ENCODE measurements at regions not wholly inside any gene's neighbourhood (a gene's known extent, or its start where the extent isn't known, plus 50 kb on each side); places are given as distances from the start of the nearest gene placed in this dataset.
"Not testable (repeated sequence)": the region's sequence is repeated elsewhere in the genome, so short reads cannot be mapped to it uniquely, and the experiment has no call there.

DNA sequence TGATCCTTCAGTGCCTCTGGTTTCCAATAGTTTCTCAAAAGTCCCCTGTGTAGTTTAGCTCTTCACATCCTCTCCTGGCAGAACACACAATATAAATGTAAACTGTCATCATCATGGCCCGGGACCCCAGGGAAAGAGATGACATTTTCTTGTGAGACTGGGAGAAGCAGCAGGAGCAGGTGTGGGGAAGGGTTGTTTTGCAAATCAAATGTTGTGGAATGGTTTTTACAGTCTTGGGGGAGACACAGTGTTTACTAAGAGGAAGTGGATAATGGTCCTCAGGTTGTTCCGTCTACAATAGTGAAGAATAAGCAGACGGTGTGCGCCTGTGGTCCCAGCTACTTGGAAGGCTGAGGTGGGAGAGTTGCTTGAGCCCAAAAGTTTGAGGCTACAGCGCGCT is 159.1 kb downstream of the SEC23IP start:
- no peak for DNase-seq

DNA sequence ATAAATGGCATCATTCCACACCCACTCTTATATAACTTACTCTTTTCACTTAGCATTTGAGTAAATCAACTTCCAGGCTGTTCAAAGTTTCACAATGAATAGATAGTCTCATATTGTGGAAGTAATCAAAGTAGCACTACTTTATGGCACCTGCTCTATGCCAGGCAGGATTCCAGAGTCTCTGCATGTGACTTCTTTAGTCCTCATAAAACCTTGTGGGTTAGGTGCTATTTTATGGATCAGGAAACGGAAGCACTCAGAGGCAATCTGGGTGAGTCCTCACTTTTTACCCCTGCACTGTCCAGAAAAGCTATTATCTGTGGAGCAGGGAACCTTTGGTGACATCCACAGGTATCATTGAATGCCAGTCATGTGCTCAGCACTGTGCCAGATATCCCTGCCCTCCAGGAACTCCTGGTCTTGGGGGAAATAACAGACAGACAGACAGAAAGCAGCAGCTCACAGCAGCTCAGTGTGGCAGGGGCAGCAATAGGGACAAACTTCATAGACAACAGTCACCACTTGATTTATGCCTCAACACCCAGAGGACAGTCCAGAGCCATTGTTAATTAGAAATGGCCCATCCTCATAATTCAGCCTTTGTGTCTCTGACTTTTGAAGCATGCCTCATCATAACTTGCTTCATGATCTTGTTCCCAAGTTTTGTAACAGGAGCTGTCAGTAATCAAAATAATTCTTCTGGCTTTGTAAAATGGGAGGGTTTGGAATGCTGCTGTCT is 160.6 kb downstream of the SEC23IP start:
- DNase-seq = no peak

DNA sequence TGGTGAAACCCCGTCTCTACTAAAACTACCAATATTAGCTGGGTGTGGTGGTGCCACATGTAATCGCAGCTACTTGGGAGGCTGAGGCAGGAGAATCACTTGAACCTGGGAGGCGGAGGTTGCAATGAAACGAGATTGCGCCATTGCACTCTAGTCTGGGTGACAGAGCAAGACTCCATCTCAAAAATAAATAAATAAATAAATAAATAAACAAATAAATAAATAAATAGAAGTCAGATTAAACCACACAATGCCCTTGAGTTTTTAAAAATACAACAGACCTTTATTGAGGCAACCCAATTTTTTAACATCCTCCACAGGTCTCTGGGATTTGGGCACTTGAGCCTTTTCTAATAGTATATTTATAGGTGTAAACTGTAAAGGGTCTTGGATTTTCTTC is 167.3 kb downstream of the SEC23IP start:
- DNase-seq = not testable (repeated sequence)

DNA sequence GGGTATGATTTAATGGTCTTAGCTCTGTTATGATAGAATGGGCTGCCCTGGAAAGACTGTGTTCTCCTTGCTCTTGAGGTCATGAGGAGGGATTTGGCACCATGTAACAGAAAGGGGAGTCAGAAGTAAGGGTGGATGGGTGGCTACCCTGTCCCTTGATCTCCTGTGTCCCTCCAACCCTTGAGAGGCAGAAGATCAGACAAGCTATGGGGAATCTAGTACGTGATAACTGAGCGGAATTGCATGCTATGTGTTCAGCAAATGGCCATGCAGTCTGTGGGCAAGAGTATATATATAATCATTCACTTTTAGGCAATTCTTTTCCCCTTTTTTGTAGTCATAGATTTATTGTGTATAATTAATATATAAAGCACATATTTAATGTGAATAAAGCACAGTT is 174.9 kb downstream of the SEC23IP start:
- DNase-seq = no peak

DNA sequence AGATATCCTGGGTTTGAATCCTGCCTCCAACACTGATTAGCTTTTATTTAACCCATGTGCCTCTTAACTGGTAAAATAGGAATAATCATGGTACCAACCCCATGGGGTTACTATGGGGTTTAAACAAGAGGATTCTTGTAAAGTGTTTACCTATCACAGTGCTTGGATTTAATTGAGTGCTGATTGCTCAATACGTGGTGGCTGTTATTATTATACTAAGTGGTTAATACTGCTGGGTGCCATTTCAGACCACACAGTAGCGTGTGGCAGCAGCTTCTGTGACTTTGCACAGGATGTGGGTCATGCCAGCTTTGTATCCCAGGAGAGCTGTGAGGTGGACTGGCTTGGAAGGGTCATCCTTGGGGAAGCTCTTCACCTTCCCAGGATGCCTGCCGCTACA is 177.2 kb downstream of the SEC23IP start:
- no peak for DNase-seq

DNA sequence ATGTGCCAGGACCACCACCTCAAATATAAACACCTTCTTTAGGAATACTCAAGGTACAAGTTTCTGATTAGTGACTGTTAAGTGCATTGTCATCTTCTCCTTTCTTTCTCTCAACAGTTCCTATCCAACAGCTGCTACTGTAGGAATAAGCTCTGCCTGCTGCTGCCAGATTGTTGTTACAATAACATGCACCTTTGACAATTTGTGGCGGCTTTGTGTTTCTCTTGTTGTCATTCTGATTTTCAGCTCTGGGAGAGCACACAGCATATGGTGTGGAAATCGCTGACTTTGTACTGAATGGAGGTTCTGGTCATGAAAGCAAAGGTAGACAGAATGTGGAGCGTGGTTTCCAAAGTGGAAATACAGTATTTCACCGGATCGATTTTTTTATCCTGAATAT is 182.8 kb downstream of the SEC23IP start:
- DNase-seq = no peak

DNA sequence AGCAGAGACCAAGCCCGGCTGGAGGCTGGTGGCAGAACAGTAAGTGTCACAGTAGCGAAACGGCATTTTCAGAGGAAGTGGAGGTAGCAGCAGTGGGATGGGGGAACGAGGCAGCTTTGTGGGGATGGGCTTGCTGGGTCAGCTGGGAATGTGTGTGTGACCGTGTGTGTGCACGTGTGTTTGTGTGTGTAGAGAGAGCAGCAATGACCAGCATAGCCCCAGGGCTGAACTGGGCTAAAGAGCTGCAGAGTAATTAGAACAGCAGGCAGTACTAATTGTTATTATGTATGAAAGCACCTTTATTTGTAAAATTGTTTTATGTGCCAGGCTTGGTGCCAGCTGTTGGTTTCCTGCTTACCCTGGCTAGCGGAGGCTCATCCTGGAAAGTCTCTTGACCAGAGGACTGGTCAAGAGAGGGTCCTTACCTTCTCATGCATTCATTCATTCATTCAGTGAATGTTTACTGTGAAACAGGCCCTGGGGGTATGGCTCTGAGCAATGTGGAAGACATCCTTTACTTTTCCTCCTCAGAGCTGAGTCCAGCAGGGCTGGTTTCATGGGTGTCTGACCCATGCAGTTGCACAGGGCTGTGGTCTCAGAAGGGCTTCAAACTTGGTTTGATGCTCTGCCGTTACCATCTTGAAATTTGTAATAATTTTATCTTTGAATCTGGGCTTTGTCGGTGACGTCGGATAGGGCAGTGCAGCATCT is 184.6 kb downstream of the SEC23IP start:
- no peak for DNase-seq

DNA sequence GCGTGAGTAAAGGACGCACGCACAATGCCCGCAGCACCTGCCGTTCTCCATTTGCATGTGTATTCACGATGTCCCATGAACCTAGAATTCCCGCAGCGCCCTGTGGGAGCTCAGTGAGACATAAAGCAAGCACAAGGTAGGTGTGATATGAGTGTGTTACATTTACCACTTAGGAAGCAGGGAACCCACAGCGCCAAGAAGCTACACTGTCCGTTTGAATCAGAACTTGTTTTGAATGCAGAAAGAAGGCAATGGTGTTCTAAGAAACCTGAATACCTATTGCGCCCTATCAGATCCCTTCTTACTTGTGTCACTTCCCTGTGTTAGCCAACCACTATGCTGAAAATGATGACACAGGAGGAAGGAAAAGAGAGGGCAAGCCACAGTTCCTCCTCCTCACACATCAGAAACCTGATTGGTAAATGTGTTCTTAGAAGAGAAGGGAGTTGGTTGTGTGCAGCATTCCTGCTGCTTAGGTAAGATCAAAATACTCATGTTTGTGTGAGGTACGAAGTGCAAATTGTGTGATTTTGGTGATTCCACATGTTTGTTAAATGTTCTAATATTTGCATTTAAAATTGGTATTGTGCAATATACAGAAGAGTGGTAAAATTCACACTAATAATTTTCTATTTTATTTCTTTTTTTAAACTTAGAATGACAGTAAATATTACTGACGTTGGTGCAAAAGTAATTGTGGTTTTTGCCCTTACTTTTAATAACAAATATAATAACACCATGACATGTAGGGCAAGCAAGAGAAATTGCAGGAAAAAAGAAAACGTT is 185.4 kb downstream of the SEC23IP start:
- no peak for DNase-seq

DNA sequence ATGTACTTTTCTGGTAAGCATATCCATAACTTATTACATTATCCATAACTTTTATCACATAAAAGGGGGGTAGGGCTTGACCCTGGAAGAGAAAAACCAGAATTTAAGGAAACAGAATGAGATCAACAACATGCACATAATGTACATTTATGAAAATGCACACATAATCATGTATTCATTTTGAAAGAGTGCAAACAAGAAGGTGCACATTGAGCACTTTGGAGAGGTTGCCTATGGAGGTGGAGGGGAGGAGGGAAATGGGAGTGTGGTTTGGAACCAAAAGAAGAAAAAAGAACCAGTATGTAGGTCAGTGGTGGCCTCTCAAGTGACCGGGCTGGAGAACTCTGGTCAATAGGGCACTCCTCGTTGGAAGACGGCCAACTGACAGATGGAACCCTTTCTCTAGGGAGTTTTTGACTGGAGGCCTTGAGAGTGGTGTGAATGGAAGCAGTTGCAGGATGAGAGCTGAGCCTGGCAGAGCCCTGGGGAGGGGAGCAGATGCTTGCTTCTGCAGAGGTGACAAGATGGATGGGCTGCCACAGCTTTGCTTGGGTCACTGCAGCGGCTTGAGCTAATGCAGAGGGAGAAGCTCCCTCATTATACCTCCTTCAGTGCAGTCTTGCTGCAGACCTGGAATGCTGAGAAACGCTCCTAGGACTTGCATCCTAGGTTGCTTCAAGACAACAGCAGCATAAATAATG is 192.7 kb downstream of the SEC23IP start:
- no peak for DNase-seq

DNA sequence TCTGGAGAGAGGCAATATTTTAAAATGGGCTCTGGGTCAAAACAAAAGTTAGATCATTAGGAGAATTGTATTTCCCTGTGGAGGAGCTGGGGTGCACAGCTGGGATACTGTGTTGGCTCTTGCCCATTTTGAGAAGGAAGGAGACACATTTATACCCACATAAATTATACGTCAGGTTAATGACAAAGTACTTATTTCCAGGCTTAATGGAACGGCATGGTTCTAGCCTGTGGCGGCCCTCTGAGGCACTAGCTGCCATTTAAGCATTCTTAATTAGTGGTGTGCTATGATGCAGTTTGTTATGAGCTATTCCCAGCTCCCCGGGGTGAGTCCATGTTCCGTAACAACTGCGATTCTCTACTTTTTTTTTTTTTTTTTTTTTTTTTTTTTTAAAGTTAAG is 193.5 kb downstream of the SEC23IP start:
- no peak for DNase-seq

DNA sequence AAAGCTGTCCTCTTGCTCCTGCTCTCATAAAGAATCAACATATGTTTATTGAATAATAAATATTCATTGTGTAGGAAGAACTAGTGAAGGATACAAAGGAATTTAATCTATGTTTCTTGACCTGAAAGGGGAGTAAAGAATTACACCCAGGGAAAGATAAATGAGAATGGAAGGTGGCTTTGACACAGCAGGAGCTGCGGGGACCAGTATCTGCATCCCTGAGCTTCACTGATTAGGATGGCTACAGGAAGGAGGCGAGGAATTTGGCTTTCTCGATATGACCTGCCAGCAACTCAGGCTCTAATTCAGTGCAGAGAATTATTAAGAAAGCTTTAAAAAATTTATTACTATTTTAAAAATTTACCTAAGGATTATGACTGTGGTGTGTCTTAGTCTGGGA is 194.6 kb downstream of the SEC23IP start:
- no peak for DNase-seq

DNA sequence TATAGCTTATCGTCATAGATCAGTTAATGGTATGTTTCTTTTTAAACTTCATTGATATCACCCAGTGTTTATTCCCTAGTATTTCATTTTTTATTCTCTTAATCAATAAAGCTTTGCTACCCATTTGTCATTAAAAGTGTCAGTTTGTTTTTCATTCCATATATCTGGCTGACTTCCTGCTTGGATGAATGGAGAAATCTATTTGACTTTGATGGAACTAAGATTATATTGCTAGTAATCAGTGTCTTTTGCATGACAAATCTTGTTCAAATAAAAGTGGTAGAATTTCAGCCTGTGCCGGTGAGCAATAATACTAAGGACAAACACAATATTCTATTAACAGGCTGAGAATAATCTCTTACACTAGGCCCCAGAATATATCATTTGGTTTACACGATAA is 203.3 kb downstream of the SEC23IP start:
- no peak for DNase-seq

DNA sequence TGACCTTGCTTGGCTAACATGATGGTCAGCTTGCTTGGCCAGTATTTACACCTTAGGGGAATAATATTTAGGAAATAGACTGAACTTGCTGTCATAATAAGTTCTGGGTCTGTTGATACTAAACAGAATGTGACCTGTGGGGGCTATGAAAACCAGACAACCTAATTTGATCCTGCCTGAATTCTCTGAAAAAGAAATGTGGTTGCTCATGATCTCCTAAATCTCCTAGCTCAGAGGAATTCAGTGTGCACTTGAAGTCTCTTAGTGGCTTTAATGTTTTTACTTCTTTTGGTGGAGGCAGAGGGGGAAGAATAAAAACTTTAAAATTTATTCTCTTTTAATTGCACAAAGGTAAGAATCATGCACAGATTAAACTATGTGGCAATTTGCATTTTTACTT is 205.2 kb downstream of the SEC23IP start:
- DNase-seq = no peak

DNA sequence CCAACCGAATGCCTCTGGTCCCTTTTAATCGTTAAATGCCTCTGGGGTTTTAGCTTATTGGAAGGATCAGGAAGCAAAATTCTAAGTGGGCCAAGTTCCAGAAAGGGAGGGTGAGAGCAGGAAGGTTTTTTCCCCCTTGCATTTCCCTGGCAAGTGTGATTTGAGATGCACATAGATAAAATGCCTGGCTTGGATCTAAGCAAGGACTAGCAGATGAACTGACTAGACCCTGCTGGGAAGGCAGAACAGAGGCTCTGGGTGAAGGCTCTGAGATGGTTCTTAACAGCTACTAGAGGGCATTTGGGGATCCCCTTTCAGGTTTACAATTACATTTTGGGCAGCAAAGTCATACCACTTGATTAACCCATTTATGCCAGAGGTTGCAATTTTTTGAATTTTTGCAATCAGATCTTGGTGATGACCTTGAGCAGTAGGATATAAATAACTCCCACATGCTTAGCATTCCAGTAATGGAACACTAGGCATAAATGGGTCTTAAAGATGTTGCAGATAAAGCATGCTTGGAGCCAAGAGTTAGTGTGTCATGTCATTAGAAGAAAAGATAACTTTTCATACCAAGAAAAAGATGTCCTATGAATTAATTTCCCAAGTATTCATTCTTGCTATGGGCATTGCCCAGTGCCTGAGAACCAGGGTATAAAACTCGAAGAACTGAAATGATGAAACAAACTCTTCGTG is 205.9 kb downstream of the SEC23IP start:
- no peak for DNase-seq

DNA sequence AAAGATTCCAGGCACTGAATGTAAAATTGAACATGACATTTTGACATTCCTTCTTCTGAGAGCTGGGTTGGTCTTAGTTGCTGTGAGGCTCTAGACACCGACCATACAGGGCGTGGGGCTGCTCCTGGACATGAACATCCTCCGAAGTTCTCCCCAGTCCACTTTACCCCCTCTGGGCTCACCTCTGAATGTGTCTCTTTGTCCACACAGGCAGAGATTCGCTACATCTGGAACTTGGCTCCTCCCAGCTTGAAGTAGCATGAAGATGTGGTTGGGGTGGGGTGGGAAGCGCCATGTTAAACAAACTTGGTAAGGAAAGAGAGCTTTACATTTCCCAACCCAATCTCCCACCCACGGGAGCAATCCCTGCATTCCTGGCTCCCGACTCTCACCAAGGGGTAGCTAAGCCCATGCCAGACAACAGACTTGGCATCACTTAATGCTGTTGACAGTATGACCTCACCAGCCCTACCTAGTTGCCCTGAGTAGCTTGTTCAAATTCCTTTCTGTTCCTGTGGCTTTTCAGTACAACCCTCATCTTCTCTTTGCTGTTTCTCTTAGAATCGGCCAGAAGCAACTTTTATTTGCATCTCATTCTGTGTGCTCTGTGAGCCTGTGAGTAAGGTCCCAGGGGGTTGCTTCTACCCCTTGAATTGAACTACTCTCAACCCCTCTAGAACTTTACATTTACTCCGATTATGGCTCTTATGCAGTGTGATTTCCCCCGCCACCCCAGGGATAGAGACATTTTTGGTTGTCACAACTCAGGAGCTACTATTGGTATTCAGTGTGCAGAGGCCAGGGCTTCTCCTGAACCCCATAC is 211.4 kb downstream of the SEC23IP start:
- no peak for DNase-seq

DNA sequence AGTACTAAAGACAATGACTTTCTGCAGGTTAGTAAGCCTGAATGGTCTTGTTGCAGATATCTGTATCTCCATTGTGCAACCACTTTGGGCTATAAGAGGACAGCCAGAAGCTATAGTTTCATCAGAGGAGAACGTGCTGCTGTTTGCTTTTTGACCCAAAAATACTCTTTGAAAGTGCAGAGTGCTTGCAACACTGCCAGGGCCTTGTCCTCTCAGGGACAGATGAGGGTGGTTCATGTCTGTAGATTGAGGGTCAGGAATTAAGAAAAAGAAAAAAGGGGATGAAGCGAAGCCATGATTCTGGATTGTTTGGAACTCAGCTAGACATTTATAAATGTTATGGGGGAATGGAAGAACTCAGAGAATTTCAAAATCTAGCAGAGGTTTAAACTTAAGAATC is 212.5 kb downstream of the SEC23IP start:
- DNase-seq = no peak

DNA sequence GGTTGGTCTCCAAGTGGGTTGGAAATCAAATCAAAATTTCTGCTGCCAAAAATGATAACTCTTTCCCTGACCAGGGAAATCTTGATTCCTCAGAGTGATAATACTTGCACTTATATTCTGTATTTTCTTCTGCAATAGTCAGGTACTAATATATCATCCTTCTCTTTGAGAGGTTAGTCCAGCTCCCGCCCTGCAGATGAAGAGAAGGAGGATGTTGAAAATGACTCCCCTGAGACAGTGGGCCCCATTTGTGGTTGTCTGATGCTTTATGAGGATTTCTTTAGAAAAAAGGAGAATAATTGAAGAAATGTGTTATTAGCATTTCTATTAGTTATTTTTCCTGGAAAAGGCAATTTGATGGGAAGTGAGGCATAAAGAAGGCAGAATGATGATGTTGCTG is 213.0 kb downstream of the SEC23IP start:
- DNase-seq = no peak

DNA sequence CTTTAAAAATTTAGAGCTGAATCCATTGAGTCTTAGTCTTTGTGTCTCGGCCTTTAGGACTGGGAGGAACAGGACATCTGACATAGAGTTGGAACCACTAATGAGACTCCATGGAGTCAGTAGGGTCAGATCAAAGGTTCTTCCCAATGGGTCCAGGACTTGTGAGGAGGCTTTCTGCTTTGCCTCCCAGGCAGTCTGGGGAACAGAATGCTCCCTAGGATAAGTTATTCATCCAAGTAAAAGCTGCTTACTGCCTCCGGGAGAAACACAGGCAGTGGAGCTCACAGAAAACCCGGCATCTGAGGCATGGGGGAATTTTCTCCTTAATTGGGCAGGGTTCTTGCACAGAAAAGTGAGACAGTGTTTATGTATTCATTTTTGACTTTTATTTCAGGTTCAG is 216.4 kb downstream of the SEC23IP start:
- DNase-seq = no peak

DNA sequence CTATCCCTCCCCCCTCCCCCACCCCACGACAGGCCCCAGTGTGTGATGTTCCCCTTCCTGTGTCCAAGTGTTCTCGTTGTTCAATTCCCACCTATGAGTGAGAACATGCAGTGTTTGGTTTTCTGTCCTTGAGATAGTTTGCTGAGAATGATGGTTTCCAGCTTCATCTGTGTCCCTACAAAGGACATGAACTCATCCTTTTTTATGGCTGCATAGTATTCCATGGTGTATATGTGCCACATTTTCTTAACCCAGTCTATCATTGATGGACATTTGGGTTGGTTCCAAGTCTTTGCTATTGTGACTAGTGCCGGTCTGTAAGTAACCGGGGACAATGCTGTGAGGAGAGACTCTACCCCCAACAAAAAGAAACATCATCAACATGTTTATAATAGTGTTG is 217.2 kb downstream of the SEC23IP start:
- not testable (repeated sequence) for DNase-seq

DNA sequence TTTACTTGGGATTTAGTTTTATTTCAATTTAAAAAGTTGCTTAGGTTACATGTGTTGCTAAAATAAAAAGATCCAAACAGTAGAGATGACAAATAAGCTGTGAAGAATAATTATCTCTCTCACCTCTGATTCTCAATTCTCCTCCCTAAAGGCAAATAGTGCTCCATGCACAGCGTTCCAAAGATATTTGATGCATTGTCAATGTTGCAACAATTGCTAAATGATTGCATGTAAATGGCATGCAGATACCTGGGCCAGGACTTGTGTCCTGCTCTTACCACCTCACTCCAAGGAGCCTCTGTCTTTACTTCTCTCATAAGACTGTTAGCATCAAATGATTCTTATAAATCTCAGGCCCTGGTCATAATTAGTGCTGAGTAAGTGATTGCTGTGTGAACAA is 217.7 kb downstream of the SEC23IP start:
- no peak for DNase-seq

DNA sequence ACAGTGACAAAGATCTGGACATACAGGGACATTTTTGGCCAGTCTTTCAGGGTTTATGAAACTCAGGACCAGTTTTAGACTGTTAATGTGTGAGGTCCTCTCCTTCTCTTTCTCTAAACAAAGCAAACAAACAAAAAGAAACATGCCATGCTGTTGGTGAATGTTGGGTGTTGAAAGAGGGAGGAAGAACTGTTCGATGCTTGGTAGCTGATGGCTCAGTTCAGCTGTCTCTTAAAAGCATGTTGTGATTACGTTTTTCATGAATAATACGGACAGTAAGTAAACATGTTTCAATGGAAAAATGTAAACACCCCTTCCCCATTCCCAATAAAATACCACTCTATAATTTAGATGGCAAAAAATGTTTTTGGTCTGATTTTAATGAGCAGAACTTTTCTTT is 219.1 kb downstream of the SEC23IP start:
- no peak for DNase-seq

DNA sequence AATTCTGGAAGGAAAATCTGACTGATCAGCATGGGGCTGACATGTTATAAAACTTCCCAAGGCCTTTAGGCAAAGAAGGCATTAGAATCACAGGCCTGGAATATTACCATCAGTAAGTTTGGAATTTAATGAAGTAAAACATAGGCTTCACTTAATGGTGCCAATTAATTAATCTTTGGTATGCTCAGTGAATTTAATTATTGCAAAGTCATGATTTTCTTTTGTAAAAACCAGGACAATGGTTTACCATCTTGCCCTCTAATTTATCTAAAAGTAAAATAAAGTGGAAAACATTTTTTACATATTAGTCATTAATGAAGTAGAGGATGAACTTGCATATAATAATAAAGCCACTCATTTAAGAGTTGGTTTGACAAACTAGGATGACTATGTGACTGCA is 220.3 kb downstream of the SEC23IP start:
- DNase-seq = no peak
